ENCODE measurements at regions not wholly inside any gene's neighbourhood (a gene's known extent, or its start where the extent isn't known, plus 50 kb on each side); places are given as distances from the start of the nearest gene placed in this dataset.

- no peak for DNase-seq (ENCODE audit: low spot score in 2 of 2)
- TF ChIP-seq POLR2AphosphoS5 (IDR thresholded peaks at IDR 0.05) = no peak
- no peak for TF ChIP-seq CTCF (IDR thresholded peaks at IDR 0.05)
- no peak for TF ChIP-seq POLR2A (IDR thresholded peaks at IDR 0.05)
- intact Hi-C loops (cut with DNase I; ENCODE audit: low total_unique reads) = no loop called here
- Histone ChIP-seq H3K36me3 (no peaks in the 10 kb centered on the region), H3K4me3 (no peak overlapping the region), H3K27ac (peak overlapping the region; percentile 29 to 34), H3K27me3 (no peaks in the 10 kb centered on the region), H3K4me1 (no peaks in the 10 kb centered on the region), H3K9me3 (no peaks in the 10 kb centered on the region)
Observed at GRCh38 chr9:38186404-38187115, 117.5 kb upstream of the SHB start.

GRCh38 chr9:38185647-38186403 lies 116.8 kb upstream of the SHB start:
- no peak overlapping the region for H3K4me3 ChIP-seq
- no peaks in the 10 kb centered on the region for H3K9me3 ChIP-seq
- no peaks in the 10 kb centered on the region for H3K4me1 ChIP-seq
- H3K36me3 ChIP-seq = no peaks in the 10 kb centered on the region
- no peaks in the 10 kb centered on the region for H3K27me3 ChIP-seq
- no peak for TF ChIP-seq POLR2A (IDR thresholded peaks at IDR 0.05)
- no peak for TF ChIP-seq CTCF (IDR thresholded peaks at IDR 0.05)
- no peak for TF ChIP-seq POLR2AphosphoS5 (IDR thresholded peaks at IDR 0.05)
- peak overlapping the region; percentile 29 to 34 for H3K27ac ChIP-seq
- intact Hi-C loops (cut with DNase I; ENCODE audit: low total_unique reads) = no loop called here
- DNase-seq (ENCODE audit: low spot score in 2 of 2) = no peak

- H3K27ac ChIP-seq = no peak overlapping the region
- no peak for DNase-seq (ENCODE audit: low spot score in 2 of 2)
- TF ChIP-seq POLR2A (IDR thresholded peaks at IDR 0.05) (no peak), CTCF (IDR thresholded peaks at IDR 0.05) (no peak), POLR2AphosphoS5 (IDR thresholded peaks at IDR 0.05) (no peak)
- H3K27me3 ChIP-seq = no peaks in the 10 kb centered on the region
- H3K36me3 ChIP-seq = no peaks in the 10 kb centered on the region
- H3K4me1 ChIP-seq = no peaks in the 10 kb centered on the region
- H3K4me3 ChIP-seq = no peak overlapping the region
- intact Hi-C loops (cut with DNase I; ENCODE audit: low total_unique reads) = no loop called here
- no peaks in the 10 kb centered on the region for H3K9me3 ChIP-seq
Observed at GRCh38 chr9:38183994-38184568, 115.1 kb upstream of the SHB start.

- H3K9me3 ChIP-seq = no peaks in the 10 kb centered on the region
- H3K27me3 ChIP-seq = no peaks in the 10 kb centered on the region
- H3K36me3 ChIP-seq = no peaks in the 10 kb centered on the region
- H3K4me1 ChIP-seq = no peaks in the 10 kb centered on the region
- no peak overlapping the region for H3K27ac ChIP-seq
- TF ChIP-seq POLR2A (IDR thresholded peaks at IDR 0.05) (no peak), POLR2AphosphoS5 (IDR thresholded peaks at IDR 0.05) (no peak), CTCF (IDR thresholded peaks at IDR 0.05) (no peak)
- no peak overlapping the region for H3K4me3 ChIP-seq
- intact Hi-C loops (cut with DNase I; ENCODE audit: low total_unique reads) = no loop called here
- DNase-seq (ENCODE audit: low spot score in 2 of 2) = no peak
Observed at GRCh38 chr9:38182321-38182720, 113.3 kb upstream of the SHB start.

- Histone ChIP-seq H3K27me3 (no peaks in the 10 kb centered on the region), H3K27ac (no peak overlapping the region), H3K4me1 (no peaks in the 10 kb centered on the region), H3K36me3 (no peaks in the 10 kb centered on the region), H3K9me3 (no peaks in the 10 kb centered on the region), H3K4me3 (no peak overlapping the region)
- TF ChIP-seq POLR2AphosphoS5 (IDR thresholded peaks at IDR 0.05) (no peak), CTCF (IDR thresholded peaks at IDR 0.05) (no peak), POLR2A (IDR thresholded peaks at IDR 0.05) (no peak)
- intact Hi-C loops (cut with DNase I; ENCODE audit: low total_unique reads) = no loop called here
- no peak for DNase-seq (ENCODE audit: low spot score in 2 of 2)
Observed at GRCh38 chr9:38181866-38182265, 112.8 kb upstream of the SHB start.

Measured in breast epithelium (tissue), 4 donors.